Suprapubic skin (tissue), 4 donors: ENCODE measurements at regions not wholly inside any gene's neighbourhood (a gene's known extent, or its start where the extent isn't known, plus 50 kb on each side); places are given as distances from the start of the nearest gene placed in this dataset.

Source experiments
- CTCF ChIP-seq, 2 donors: fragments of 200-600 bp in 1 of 2; fragments of 450-650 bp in 1 of 2; sonication (generic) in 1 of 2; IDR thresholded peaks; one replicate each; pipeline ENCODE4 v1.5.1; 2016 to 2019; ENCODE audit warnings: antibody characterized with exemption in 2 of 2, mild to moderate bottlenecking in 1 of 2, moderate library complexity in 1 of 2
- EP300 ChIP-seq: sonication (generic); formaldehyde crosslinking; IDR thresholded peaks from one replicate; pipeline ENCODE4 v1.6.1; 2017; ENCODE audit warnings: antibody characterized with exemption
- POLR2A ChIP-seq, 2 donors: fragments of 450-650 bp; IDR thresholded peaks; one replicate each; pipeline ENCODE4 v1.6.1; 2017; ENCODE audit warnings: antibody characterized with exemption in 2 of 2, mild to moderate bottlenecking in 2 of 2, moderate library complexity in 2 of 2
- POLR2AphosphoS5 ChIP-seq, 3 donors: sonication (generic); formaldehyde crosslinking; IDR thresholded peaks; one replicate each; pipeline ENCODE4 v1.6.1; 2017; ENCODE audit warnings: antibody characterized with exemption in 3 of 3

DNA sequence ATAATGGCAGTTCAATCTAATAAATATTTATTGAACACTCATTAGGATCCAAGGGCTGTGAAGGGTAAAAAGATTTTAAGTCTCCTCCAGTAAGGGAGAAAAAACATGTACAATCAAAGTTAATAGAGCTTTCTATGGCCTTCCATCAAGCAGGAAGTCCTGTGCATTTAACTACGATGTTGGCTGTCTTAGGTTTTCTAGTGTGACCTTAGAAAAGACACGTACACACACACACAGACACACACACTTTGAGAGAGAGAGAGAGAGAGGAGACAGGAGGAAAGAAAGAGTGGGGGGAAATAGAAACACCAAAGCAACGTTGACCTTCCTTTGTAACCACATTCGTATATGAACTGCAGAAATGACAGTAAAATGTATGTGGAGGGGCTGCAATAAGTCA is 126.1 kb upstream of the TMC3 start:
- TF ChIP-seq POLR2A (IDR thresholded peaks at IDR 0.05) = no peak
- TF ChIP-seq CTCF (IDR thresholded peaks at IDR 0.05) = no peak
- no peak for TF ChIP-seq EP300
- no peak for TF ChIP-seq POLR2AphosphoS5 (IDR thresholded peaks at IDR 0.05)
